Smooth muscle cell (in vitro differentiated cells): ENCODE measurements at regions not wholly inside any gene's neighbourhood (a gene's known extent, or its start where the extent isn't known, plus 50 kb on each side); places are given as distances from the start of the nearest gene placed in this dataset.

Source experiments
- DNase-seq: peaks from one replicate; lab custom pipeline; 2025; ENCODE audit not compliant: unreplicated experiment; lab: John Stamatoyannopoulos, UW
- H2AFZ ChIP-seq: fragments of 200-600 bp; sonication (generic); 2 replicates; pipeline ENCODE4 v1.6.0; 2016; ENCODE audit warnings: antibody characterized with exemption, low read depth, mild to moderate bottlenecking
- H3F3A ChIP-seq: fragments of 200-600 bp; sonication (generic); 2 replicates; pipeline ENCODE4 v1.6.0; 2017; ENCODE audit warnings: antibody characterized with exemption, low read depth
- H3K27ac ChIP-seq: fragments of 200-600 bp; sonication (generic); 2 replicates; pipeline ENCODE4 v1.5.1; 2016; ENCODE audit warnings: low read depth, mild to moderate bottlenecking
- H3K27me3 ChIP-seq: fragments of 200-600 bp; sonication (generic); 2 replicates; pipeline ENCODE4 v1.6.1; 2016; ENCODE audit warnings: low read depth, mild to moderate bottlenecking
- H3K36me3 ChIP-seq: fragments of 200-600 bp; sonication (generic); 2 replicates; pipeline ENCODE4 v1.5.1; 2016; ENCODE audit warnings: low read depth
- H3K4me1 ChIP-seq: fragments of 200-600 bp; sonication (generic); 2 replicates; pipeline ENCODE4 v1.5.1; 2016; ENCODE audit warnings: low read depth
- H3K4me2 ChIP-seq: fragments of 200-600 bp; sonication (generic); 2 replicates; pipeline ENCODE4 v1.6.0; 2016; ENCODE audit warnings: mild to moderate bottlenecking
- H3K4me3 ChIP-seq: fragments of 200-600 bp; sonication (generic); 2 replicates; pipeline ENCODE4 v1.5.1; 2016; ENCODE audit warnings: mild to moderate bottlenecking
- H3K79me2 ChIP-seq: fragments of 200-600 bp; sonication (generic); 2 replicates; pipeline ENCODE4 v1.6.0; 2016; ENCODE audit warnings: low read depth, mild to moderate bottlenecking
- H3K9ac ChIP-seq: fragments of 200-600 bp; sonication (generic); 2 replicates; pipeline ENCODE4 v1.6.0; 2016; ENCODE audit warnings: low read depth
- H3K9me3 ChIP-seq: fragments of 200-600 bp; sonication (generic); replicated peaks from 2 replicates; pipeline ENCODE4 v1.5.1; 2016; ENCODE audit warnings: low read depth
- H4K20me1 ChIP-seq: fragments of 200-600 bp; sonication (generic); 2 replicates; pipeline ENCODE4 v1.6.0; 2016; ENCODE audit warnings: low read depth
- WGBS: methylation state at CpG from one replicate; pipeline ENCODE4 v1.1.7; 2016; ENCODE audit warnings: low lambda C conversion rate; 5-methylcytosine and 5-hydroxymethylcytosine counted together
- TF ChIP-seq, protein P1 (sequence below): fragments of 200-600 bp; sonication (generic); IDR thresholded peaks from 2 replicates; pipeline ENCODE4 v1.5.1; 2017; ENCODE audit warnings: borderline replicate concordance, mild to moderate bottlenecking, antibody characterized with exemption; ENCODE audit not compliant: insufficient read depth, poor library complexity, severe bottlenecking

DNA sequence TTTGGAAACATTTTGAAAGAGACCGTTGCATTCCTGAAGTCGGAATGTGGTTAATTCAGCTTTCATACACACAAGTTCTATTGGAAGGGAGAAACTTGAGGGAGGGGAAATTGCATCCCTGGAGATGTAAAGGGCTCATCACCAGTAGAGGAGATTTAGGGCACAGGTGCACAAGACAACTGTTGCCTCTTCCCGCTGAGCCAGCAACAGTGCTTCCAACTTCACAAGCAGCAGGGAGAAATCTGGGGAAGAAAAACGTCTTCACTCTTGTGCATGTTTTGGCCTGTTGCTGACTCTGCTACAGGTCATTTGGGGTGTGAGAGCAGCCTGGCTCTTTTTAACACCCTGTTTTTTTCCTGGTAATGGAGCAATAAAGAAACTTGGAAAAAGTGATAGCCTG lies 277.9 kb downstream of the GAS1 start:
- no peaks in the 10 kb centered on the region for H3K79me2 ChIP-seq
- H3K9me3 ChIP-seq: no peaks in the 10 kb centered on the region
- no peaks in the 10 kb centered on the region for H4K20me1 ChIP-seq
- no peak overlapping the region for H3K27ac ChIP-seq
- H3K4me3 ChIP-seq: no peak overlapping the region
- H3K4me1 ChIP-seq: no peaks in the 10 kb centered on the region
- no peaks in the 10 kb centered on the region for H3K36me3 ChIP-seq
- H3K27me3 ChIP-seq: no peaks in the 10 kb centered on the region
- no peaks in the 10 kb centered on the region for H3F3A ChIP-seq
- 81% methylated on average over 4 of the region's 4 CpGs for WGBS
- H3K4me2 ChIP-seq: no peak overlapping the region
- TF ChIP-seq, protein P1, sequence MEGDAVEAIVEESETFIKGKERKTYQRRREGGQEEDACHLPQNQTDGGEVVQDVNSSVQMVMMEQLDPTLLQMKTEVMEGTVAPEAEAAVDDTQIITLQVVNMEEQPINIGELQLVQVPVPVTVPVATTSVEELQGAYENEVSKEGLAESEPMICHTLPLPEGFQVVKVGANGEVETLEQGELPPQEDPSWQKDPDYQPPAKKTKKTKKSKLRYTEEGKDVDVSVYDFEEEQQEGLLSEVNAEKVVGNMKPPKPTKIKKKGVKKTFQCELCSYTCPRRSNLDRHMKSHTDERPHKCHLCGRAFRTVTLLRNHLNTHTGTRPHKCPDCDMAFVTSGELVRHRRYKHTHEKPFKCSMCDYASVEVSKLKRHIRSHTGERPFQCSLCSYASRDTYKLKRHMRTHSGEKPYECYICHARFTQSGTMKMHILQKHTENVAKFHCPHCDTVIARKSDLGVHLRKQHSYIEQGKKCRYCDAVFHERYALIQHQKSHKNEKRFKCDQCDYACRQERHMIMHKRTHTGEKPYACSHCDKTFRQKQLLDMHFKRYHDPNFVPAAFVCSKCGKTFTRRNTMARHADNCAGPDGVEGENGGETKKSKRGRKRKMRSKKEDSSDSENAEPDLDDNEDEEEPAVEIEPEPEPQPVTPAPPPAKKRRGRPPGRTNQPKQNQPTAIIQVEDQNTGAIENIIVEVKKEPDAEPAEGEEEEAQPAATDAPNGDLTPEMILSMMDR: no peak
- no peak for DNase-seq
- H3K9ac ChIP-seq: no peak overlapping the region
- no peak overlapping the region for H2AFZ ChIP-seq

DNA sequence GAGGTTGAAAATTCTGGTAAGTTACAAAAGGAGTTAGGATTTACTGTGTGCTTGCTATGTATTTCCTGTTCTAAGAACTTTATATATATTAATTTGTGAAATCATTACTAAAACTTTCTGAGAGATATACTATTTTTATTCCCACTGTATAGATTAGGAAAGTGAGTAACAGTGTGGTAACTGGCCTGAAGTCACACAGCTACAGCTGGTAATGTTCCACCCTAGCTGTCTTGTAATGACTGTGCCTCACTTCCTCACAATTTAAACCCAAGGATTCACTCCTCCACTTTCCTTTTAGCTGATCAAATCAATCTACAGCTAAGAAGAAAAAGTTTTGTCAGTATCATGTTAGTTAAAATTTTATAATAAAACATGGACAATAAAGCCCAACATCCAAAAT lies 278.8 kb downstream of the GAS1 start:
- TF ChIP-seq, protein P1: no peak

DNA sequence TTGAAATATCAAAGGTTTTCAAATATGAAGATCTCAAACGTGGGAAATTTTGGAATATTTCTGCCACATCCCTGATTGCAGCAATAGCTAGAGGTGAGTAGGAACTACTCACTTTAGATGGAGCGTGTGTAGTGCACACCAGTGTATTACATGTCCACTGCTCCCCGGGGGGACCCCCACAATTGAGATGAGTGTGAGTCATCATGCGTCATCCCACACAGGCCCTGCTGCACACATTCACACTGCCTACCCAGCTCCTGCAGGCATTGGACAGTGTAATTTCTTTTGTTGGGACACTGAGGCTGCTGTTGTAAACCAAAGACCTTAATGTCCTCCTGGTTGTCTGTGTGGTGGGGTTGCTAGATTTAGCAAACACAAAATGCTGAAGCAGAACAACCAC lies 280.0 kb downstream of the GAS1 start:
- no peaks in the 10 kb centered on the region for H3K27me3 ChIP-seq
- no peaks in the 10 kb centered on the region for H3K36me3 ChIP-seq
- no peak overlapping the region for H3K27ac ChIP-seq
- H3F3A ChIP-seq: no peaks in the 10 kb centered on the region
- TF ChIP-seq, protein P1: no peak
- H3K4me1 ChIP-seq: no peaks in the 10 kb centered on the region
- no peak overlapping the region for H3K4me2 ChIP-seq
- no peaks in the 10 kb centered on the region for H3K79me2 ChIP-seq
- 78% methylated on average over 4 of the region's 4 CpGs for WGBS
- no peak overlapping the region for H3K9ac ChIP-seq
- H2AFZ ChIP-seq: no peak overlapping the region
- H3K9me3 ChIP-seq: no peaks in the 10 kb centered on the region
- DNase-seq: no peak
- H3K4me3 ChIP-seq: no peak overlapping the region
- H4K20me1 ChIP-seq: no peaks in the 10 kb centered on the region

More for the DNA sequence above, 278.8 kb downstream of the GAS1 start:
- H4K20me1 ChIP-seq: no peaks in the 10 kb centered on the region
- no peak overlapping the region for H3K9ac ChIP-seq
- H3K27me3 ChIP-seq: no peaks in the 10 kb centered on the region
- no peaks in the 10 kb centered on the region for H3K36me3 ChIP-seq
- no peaks in the 10 kb centered on the region for H3F3A ChIP-seq
- H3K4me3 ChIP-seq: no peak overlapping the region
- no peaks in the 10 kb centered on the region for H3K79me2 ChIP-seq
- H3K4me1 ChIP-seq: no peaks in the 10 kb centered on the region
- H3K27ac ChIP-seq: no peak overlapping the region
- H2AFZ ChIP-seq: no peak overlapping the region
- H3K4me2 ChIP-seq: no peak overlapping the region
- H3K9me3 ChIP-seq: no peaks in the 10 kb centered on the region
- no peak for DNase-seq

DNA sequence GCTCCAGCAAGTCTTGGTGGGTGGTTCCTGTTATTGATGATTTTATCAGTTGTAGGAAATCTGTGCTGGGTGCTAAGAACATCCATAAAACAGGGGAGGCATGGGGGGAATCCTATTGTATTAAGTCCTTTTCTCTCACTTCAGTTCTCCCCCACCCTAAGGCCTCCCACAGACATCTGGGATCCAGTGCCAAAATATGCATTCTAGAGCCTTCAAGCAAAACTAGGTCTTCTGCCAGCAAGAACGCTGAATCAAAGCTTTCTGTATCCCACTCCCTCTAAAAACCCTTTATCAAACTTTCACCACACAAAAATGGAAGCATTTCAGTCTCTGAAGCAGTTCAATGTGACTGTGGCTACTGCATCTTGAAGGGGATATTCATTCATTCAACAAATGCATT lies 281.9 kb downstream of the GAS1 start:
- Histone ChIP-seq H3F3A (no peaks in the 10 kb centered on the region), H3K9ac (no peak overlapping the region), H3K4me1 (no peaks in the 10 kb centered on the region), H3K79me2 (no peaks in the 10 kb centered on the region), H2AFZ (no peak overlapping the region), H3K4me2 (no peak overlapping the region), H3K27ac (no peak overlapping the region), H3K4me3 (no peak overlapping the region), H3K27me3 (no peaks in the 10 kb centered on the region), H3K9me3 (no peaks in the 10 kb centered on the region), H3K36me3 (no peaks in the 10 kb centered on the region), H4K20me1 (no peaks in the 10 kb centered on the region)
- TF ChIP-seq, protein P1: no peak
- 96% methylated on average over 1 of the region's 1 CpG for WGBS
- no peak for DNase-seq
